ENCODE measurements at regions not wholly inside any gene's neighbourhood (a gene's known extent, or its start where the extent isn't known, plus 50 kb on each side); places are given as distances from the start of the nearest gene placed in this dataset.
"Not testable (repeated sequence)": the region's sequence is repeated elsewhere in the genome, so short reads cannot be mapped to it uniquely, and the experiment has no call there.

GRCh38 chr7:16098058-16098457 is 323.3 kb downstream of the CRPPA start:
- DNase-seq (ENCODE audit: extremely low read depth, low read depth) = no peak

- DNase-seq (ENCODE audit: extremely low read depth, low read depth) = no peak
Observed at GRCh38 chr7:16095171-16095950, 326.0 kb downstream of the CRPPA start.

- DNase-seq (ENCODE audit: extremely low read depth, low read depth) = no peak
Observed at GRCh38 chr7:16094651-16095050, 326.7 kb downstream of the CRPPA start.

- DNase-seq (ENCODE audit: extremely low read depth, low read depth) = no peak
Observed at GRCh38 chr7:16092711-16093110, 328.6 kb downstream of the CRPPA start.

- DNase-seq (ENCODE audit: extremely low read depth, low read depth) = no peak
Observed at GRCh38 chr7:16091701-16092310, 329.5 kb downstream of the CRPPA start.

- no peak for DNase-seq (ENCODE audit: extremely low read depth, low read depth)
Observed at GRCh38 chr7:16089801-16090200, 331.5 kb downstream of the CRPPA start.

- DNase-seq (ENCODE audit: extremely low read depth, low read depth) = no peak
Observed at GRCh38 chr7:16089191-16089590, 332.1 kb downstream of the CRPPA start.

- no peak for DNase-seq (ENCODE audit: extremely low read depth, low read depth)
Observed at GRCh38 chr7:16086743-16087142, 334.6 kb downstream of the CRPPA start.

- DNase-seq (ENCODE audit: extremely low read depth, low read depth) = not testable (repeated sequence)
Observed at GRCh38 chr7:16085780-16086179, 335.6 kb downstream of the CRPPA start.

GRCh38 chr7:16084875-16085274 is 336.5 kb downstream of the CRPPA start:
- no peak for DNase-seq (ENCODE audit: extremely low read depth, low read depth)

GRCh38 chr7:16084370-16084769 is 337.0 kb downstream of the CRPPA start:
- no peak for DNase-seq (ENCODE audit: extremely low read depth, low read depth)

GRCh38 chr7:16083931-16084330 is 337.4 kb downstream of the CRPPA start:
- DNase-seq (ENCODE audit: extremely low read depth, low read depth) = no peak

- no peak for DNase-seq (ENCODE audit: extremely low read depth, low read depth)
Observed at GRCh38 chr7:16080131-16080530, 341.2 kb downstream of the CRPPA start.

GRCh38 chr7:16079723-16080122 is 341.6 kb downstream of the CRPPA start:
- no peak for DNase-seq (ENCODE audit: extremely low read depth, low read depth)

- peak; percentile 61 for DNase-seq (ENCODE audit: extremely low read depth, low read depth)
Observed at GRCh38 chr7:16078076-16078952, 343.0 kb downstream of the CRPPA start.

- DNase-seq (ENCODE audit: extremely low read depth, low read depth) = peak; percentile 72
Observed at GRCh38 chr7:16071246-16071857, 350.0 kb downstream of the CRPPA start.

GRCh38 chr7:16070806-16071205 is 350.5 kb downstream of the CRPPA start:
- DNase-seq (ENCODE audit: extremely low read depth, low read depth) = no peak

- no peak for DNase-seq (ENCODE audit: extremely low read depth, low read depth)
Observed at GRCh38 chr7:16069998-16070397, 351.3 kb downstream of the CRPPA start.

- DNase-seq (ENCODE audit: extremely low read depth, low read depth) = no peak
Observed at GRCh38 chr7:16068183-16068582, 353.2 kb downstream of the CRPPA start.

- DNase-seq (ENCODE audit: extremely low read depth, low read depth) = no peak
Observed at GRCh38 chr7:16067711-16068110, 353.6 kb downstream of the CRPPA start.

Measured in NCI-H460 (cell line).